ENCODE measurements at regions not wholly inside any gene's neighbourhood (a gene's known extent, or its start where the extent isn't known, plus 50 kb on each side); places are given as distances from the start of the nearest gene placed in this dataset.

GRCh38 chr6:168725802-168726201 lies 284.8 kb downstream of the SMOC2 start:
- Histone ChIP-seq H3K27me3 (ENCODE audit: control insufficient read depth in 2 of 2, insufficient read depth in 2 of 2, low read length in 2 of 2) (no peaks in the 10 kb centered on the region), H3K9ac (ENCODE audit: low read depth in 1 of 2, low read length in 2 of 2) (no peak overlapping the region), H3K27ac (ENCODE audit: low read depth in 2 of 2, low read length in 2 of 2) (no peak overlapping the region), H3K4me1 (ENCODE audit: control insufficient read depth in 2 of 2, insufficient read depth in 2 of 2, low read length in 2 of 2) (no peaks in the 10 kb centered on the region), H3K36me3 (ENCODE audit: control insufficient read depth in 2 of 2, insufficient read depth in 2 of 2, low read length in 2 of 2) (no peaks in the 10 kb centered on the region), H3K9me3 (ENCODE audit: control insufficient read depth in 2 of 2, low read length in 2 of 2) (no peaks in the 10 kb centered on the region), H3K4me3 (ENCODE audit: low read length in 2 of 2) (no peak overlapping the region)

- H3K36me3 ChIP-seq (ENCODE audit: control insufficient read depth in 2 of 2, insufficient read depth in 2 of 2, low read length in 2 of 2) = no peaks in the 10 kb centered on the region
Observed at GRCh38 chr6:168724669-168725570, 283.9 kb downstream of the SMOC2 start.

DNA sequence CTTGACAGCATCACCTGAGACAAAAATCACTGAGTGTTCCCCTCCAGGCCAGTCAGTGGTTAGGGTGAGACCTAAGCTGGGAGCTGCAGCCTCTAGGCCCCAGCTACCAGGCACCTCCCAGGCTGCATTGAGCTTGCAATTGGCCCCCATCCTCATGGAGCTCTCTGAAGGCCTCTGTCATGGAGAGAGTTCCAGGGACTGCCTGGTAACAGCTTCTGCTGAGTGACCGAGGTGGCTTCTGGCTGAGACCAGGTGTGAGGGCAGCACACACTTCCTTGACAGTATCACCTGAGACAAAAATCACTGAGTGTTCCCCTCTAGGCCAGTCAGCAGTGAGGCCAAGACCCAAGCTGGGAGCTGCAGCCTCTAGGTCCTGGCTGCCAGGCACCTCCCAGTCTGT lies 283.0 kb downstream of the SMOC2 start:
- H3K9me3 ChIP-seq (ENCODE audit: control insufficient read depth in 2 of 2, low read length in 2 of 2) = no peaks in the 10 kb centered on the region
- H3K4me1 ChIP-seq (ENCODE audit: control insufficient read depth in 2 of 2, insufficient read depth in 2 of 2, low read length in 2 of 2) = no peaks in the 10 kb centered on the region
- H3K9ac ChIP-seq (ENCODE audit: low read depth in 1 of 2, low read length in 2 of 2) = no peak overlapping the region
- H3K4me3 ChIP-seq (ENCODE audit: low read length in 2 of 2) = no peak overlapping the region
- H3K27ac ChIP-seq (ENCODE audit: low read depth in 2 of 2, low read length in 2 of 2) = no peak overlapping the region
- H3K27me3 ChIP-seq (ENCODE audit: control insufficient read depth in 2 of 2, insufficient read depth in 2 of 2, low read length in 2 of 2) = no peaks in the 10 kb centered on the region
- H3K36me3 ChIP-seq (ENCODE audit: control insufficient read depth in 2 of 2, insufficient read depth in 2 of 2, low read length in 2 of 2) = no peaks in the 10 kb centered on the region

More at GRCh38 chr6:168724669-168725570, 283.9 kb downstream of the SMOC2 start:
- H3K9me3 ChIP-seq (ENCODE audit: control insufficient read depth in 2 of 2, low read length in 2 of 2) = no peaks in the 10 kb centered on the region
- no peak overlapping the region for H3K9ac ChIP-seq (ENCODE audit: low read depth in 1 of 2, low read length in 2 of 2)
- H3K27ac ChIP-seq (ENCODE audit: low read depth in 2 of 2, low read length in 2 of 2) = no peak overlapping the region
- H3K4me1 ChIP-seq (ENCODE audit: control insufficient read depth in 2 of 2, insufficient read depth in 2 of 2, low read length in 2 of 2) = no peaks in the 10 kb centered on the region
- H3K4me3 ChIP-seq (ENCODE audit: low read length in 2 of 2) = no peak overlapping the region
- H3K27me3 ChIP-seq (ENCODE audit: control insufficient read depth in 2 of 2, insufficient read depth in 2 of 2, low read length in 2 of 2) = no peaks in the 10 kb centered on the region

GRCh38 chr6:168722397-168722796 lies 281.4 kb downstream of the SMOC2 start:
- Histone ChIP-seq H3K27ac (ENCODE audit: low read depth in 2 of 2, low read length in 2 of 2) (no peak overlapping the region), H3K4me3 (ENCODE audit: low read length in 2 of 2) (no peak overlapping the region), H3K9me3 (ENCODE audit: control insufficient read depth in 2 of 2, low read length in 2 of 2) (no peaks in the 10 kb centered on the region), H3K9ac (ENCODE audit: low read depth in 1 of 2, low read length in 2 of 2) (no peak overlapping the region), H3K36me3 (ENCODE audit: control insufficient read depth in 2 of 2, insufficient read depth in 2 of 2, low read length in 2 of 2) (no peaks in the 10 kb centered on the region), H3K4me1 (ENCODE audit: control insufficient read depth in 2 of 2, insufficient read depth in 2 of 2, low read length in 2 of 2) (no peaks in the 10 kb centered on the region), H3K27me3 (ENCODE audit: control insufficient read depth in 2 of 2, insufficient read depth in 2 of 2, low read length in 2 of 2) (no peaks in the 10 kb centered on the region)

- Histone ChIP-seq H3K4me3 (ENCODE audit: low read length in 2 of 2) (no peak overlapping the region), H3K4me1 (ENCODE audit: control insufficient read depth in 2 of 2, insufficient read depth in 2 of 2, low read length in 2 of 2) (no peaks in the 10 kb centered on the region), H3K36me3 (ENCODE audit: control insufficient read depth in 2 of 2, insufficient read depth in 2 of 2, low read length in 2 of 2) (no peaks in the 10 kb centered on the region), H3K9ac (ENCODE audit: low read depth in 1 of 2, low read length in 2 of 2) (no peak overlapping the region), H3K9me3 (ENCODE audit: control insufficient read depth in 2 of 2, low read length in 2 of 2) (no peaks in the 10 kb centered on the region), H3K27ac (ENCODE audit: low read depth in 2 of 2, low read length in 2 of 2) (no peak overlapping the region), H3K27me3 (ENCODE audit: control insufficient read depth in 2 of 2, insufficient read depth in 2 of 2, low read length in 2 of 2) (no peaks in the 10 kb centered on the region)
Observed at GRCh38 chr6:168721571-168721970, 280.6 kb downstream of the SMOC2 start.

- Histone ChIP-seq H3K27me3 (ENCODE audit: control insufficient read depth in 2 of 2, insufficient read depth in 2 of 2, low read length in 2 of 2) (no peaks in the 10 kb centered on the region), H3K36me3 (ENCODE audit: control insufficient read depth in 2 of 2, insufficient read depth in 2 of 2, low read length in 2 of 2) (no peaks in the 10 kb centered on the region), H3K4me1 (ENCODE audit: control insufficient read depth in 2 of 2, insufficient read depth in 2 of 2, low read length in 2 of 2) (no peaks in the 10 kb centered on the region), H3K27ac (ENCODE audit: low read depth in 2 of 2, low read length in 2 of 2) (no peak overlapping the region), H3K4me3 (ENCODE audit: low read length in 2 of 2) (no peak overlapping the region), H3K9me3 (ENCODE audit: control insufficient read depth in 2 of 2, low read length in 2 of 2) (no peaks in the 10 kb centered on the region), H3K9ac (ENCODE audit: low read depth in 1 of 2, low read length in 2 of 2) (no peak overlapping the region)
Observed at GRCh38 chr6:168719901-168720300, 278.9 kb downstream of the SMOC2 start.

- Histone ChIP-seq H3K9me3 (ENCODE audit: control insufficient read depth in 2 of 2, low read length in 2 of 2) (peaks cover 0 to 3% of the 10 kb centered on the region in 2 donors), H3K9ac (ENCODE audit: low read depth in 1 of 2, low read length in 2 of 2) (no peak overlapping the region), H3K27me3 (ENCODE audit: control insufficient read depth in 2 of 2, insufficient read depth in 2 of 2, low read length in 2 of 2) (no peaks in the 10 kb centered on the region), H3K4me1 (ENCODE audit: control insufficient read depth in 2 of 2, insufficient read depth in 2 of 2, low read length in 2 of 2) (no peaks in the 10 kb centered on the region), H3K4me3 (ENCODE audit: low read length in 2 of 2) (no peak overlapping the region), H3K36me3 (ENCODE audit: control insufficient read depth in 2 of 2, insufficient read depth in 2 of 2, low read length in 2 of 2) (no peaks in the 10 kb centered on the region), H3K27ac (ENCODE audit: low read depth in 2 of 2, low read length in 2 of 2) (no peak overlapping the region)
Observed at GRCh38 chr6:168718821-168719475, 278.0 kb downstream of the SMOC2 start.
